HG02763 (cell line): ENCODE measurements at regions not wholly inside any gene's neighbourhood (a gene's known extent, or its start where the extent isn't known, plus 50 kb on each side); places are given as distances from the start of the nearest gene placed in this dataset.

Source experiments
- ATAC-seq: cut with Tn5 transposase; IDR thresholded peaks from one replicate; pipeline ENCODE4 v1.9.1; 2021; ENCODE audit warnings: mild to moderate bottlenecking, moderate library complexity; ENCODE audit not compliant: unreplicated experiment

GRCh38 chrX:96311366-96311765 is 373.3 kb upstream of the DIAPH2 start:
- ATAC-seq, result no peak

GRCh38 chrX:96314985-96315384 is 369.7 kb upstream of the DIAPH2 start:
- ATAC-seq, result no peak

- ATAC-seq, result no peak
These were observed 322.8 kb upstream of the DIAPH2 start for GRCh38 chrX:96361844-96362243.

- no peak for ATAC-seq
These were observed 312.2 kb upstream of the DIAPH2 start for GRCh38 chrX:96372313-96373046.

GRCh38 chrX:96373047-96373355 is 311.6 kb upstream of the DIAPH2 start:
- ATAC-seq, result no peak

- no peak for ATAC-seq
These were observed 308.4 kb upstream of the DIAPH2 start for GRCh38 chrX:96376266-96376665.

GRCh38 chrX:96379951-96380350 is 304.7 kb upstream of the DIAPH2 start:
- no peak for ATAC-seq

DNA sequence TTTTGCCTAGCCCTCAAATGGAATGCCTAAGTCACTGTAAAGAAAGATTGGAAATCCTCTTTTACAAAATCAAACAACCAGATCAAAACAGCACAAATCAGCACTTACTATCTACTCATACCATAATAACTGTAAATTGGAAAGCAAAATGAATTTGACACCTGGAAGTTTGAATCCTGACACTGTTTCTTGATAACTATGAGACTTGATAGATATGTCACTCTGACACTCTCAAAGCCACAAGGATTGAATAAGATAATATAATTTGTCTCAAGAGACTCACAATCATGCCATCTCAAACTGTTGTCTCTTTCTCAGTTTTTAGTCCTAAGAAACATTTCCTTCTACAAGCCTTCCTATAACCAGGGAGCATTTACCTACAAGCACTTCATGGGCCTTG is 302.6 kb upstream of the DIAPH2 start:
- no peak for ATAC-seq

DNA sequence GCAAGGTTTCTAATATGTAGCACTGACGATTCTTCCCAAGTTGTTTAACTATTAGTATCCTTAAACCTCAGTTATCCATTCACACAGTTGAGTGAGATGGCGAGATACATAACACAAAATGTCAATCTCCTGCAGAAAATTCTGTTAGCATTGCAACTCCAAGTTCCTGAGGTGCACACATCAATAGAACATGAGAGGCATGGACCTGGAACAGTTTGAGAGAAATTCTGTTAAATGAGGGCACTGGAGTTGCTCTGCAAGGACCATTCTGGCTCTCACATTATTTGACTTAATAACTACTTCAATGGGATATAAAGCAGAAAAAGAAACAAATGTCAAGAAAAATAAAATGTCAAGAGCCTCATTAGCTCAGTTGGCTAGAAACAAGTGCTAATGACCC is 301.2 kb upstream of the DIAPH2 start:
- ATAC-seq, result no peak

GRCh38 chrX:96386325-96386724 is 298.3 kb upstream of the DIAPH2 start:
- ATAC-seq, result no peak

DNA sequence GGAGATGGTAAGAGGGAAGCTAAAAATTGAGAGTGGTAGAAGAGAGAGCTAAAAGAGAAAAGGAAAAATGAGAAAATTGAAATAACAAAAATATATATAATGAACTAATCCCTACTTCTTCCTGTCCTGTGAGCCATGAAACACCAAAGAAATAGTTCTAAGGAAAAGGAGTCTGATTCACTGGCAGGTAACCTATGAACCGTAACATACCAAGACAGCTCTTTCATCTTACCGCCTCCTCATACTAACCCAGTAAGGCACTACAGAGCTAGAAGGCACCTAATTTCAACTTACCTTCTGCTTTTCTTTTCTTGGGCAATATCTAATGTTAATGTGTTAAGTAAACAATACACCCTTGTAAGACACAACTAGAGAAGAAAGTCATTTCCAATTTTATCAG is 297.7 kb upstream of the DIAPH2 start:
- ATAC-seq, result no peak

GRCh38 chrX:96387801-96388200 is 296.8 kb upstream of the DIAPH2 start:
- ATAC-seq, result no peak

DNA sequence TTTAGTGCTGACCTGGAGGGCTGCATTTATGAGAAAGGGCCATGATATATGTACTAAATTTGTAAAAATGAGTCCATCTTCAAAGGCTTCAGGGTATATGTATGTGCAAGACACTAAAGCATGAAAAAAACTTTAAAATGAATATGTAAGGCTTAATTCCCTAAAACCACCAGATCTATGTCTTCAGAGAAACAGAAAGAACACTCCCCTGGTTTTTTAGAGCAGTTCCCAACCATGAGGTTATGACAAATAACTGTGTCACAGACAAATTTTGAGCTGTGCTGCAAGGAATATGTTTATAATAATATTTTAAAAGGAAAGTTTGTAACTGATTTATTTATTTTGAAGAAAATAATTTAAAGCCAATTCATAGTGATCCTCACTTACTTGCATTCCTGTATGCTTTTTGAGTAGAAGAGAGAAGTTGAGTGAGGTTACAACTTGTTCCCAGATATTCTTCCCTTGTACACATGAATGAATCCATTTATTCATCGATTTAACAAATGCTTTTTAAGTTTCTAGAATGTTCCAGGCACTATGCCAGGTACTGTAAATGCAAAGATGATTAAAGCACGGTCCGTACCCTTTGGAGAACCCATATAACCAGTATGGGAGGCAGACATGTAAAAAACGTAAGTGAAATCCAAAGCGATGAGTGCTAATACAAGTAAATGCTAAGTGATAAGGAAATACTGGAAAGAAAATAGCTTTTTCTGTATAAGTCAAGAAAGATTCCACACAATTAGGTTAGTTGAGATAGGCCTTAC is 295.2 kb upstream of the DIAPH2 start:
- no peak for ATAC-seq

DNA sequence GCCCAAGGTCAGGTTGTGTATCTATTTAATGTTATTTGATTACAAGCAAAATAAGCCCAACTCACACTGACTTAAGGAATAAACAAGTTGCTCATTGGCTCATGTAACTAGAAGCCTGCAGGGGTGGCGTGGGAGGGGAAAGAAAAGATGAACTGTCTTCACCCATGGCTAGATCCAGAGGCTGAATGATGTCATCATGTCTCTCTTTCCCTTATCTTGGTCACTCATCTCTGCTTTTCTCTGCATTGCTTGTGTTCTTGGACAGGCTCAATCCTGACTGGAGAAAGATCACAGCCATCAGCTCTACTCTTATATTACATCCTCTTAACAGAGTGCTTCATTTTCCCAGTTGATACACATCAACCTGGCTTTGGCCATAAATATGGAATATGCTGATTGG is 290.0 kb upstream of the DIAPH2 start:
- no peak for ATAC-seq

DNA sequence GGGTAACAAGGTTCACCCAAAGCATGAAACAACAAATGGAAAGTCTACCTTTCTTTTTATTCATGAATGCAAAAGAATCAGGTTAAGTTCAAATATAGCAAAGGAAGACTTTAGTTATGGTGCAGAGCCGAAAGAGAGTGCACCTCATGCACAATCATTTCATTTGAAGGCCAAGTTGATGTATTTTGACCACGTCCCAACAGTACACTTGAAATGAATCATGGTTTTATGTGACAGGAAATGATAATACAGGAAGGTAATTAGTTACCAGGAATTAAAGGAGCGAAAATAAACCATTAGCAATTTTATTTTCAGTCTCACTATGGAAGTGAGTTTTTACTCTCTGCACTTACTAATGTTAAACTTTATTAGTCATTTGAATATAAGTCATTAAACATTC is 281.2 kb upstream of the DIAPH2 start:
- ATAC-seq, result no peak

DNA sequence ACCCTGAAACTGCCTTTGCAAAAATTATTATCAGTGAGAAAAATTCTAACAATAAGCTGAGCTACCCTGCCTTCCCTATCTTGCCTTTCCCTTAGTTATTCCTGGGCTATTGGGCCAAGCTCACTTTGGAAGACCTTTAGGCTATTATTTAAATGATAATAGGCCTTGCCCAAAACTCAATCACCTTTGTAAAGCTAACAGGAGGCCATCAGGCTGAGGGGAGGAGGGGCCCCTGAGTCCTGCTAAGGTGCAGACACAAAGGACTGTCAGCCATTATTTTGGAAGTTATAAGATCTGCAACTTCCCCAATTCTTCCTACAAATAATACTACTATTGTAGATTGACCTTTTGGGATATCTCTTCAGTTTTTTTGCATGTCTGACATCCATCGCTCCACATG is 278.8 kb upstream of the DIAPH2 start:
- no peak for ATAC-seq

DNA sequence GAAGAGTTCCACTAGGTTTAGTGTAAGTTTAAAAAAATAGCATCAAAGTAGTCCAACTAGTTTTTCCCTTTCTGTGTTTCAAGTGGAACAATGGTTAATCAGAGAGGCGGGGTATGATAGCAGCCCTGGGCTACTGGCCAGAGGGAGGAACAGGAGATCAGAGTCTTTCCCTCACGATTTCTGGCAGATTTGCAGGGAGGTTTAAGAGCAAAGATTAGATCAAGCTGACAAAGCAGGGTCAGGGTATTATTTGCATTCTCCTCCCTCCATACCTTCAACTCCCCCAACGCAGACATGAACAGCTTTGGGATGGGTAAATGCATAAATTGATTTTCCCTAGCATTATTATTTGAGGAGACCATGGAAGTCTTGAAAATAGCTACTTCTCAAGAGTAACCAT is 277.6 kb upstream of the DIAPH2 start:
- no peak for ATAC-seq

GRCh38 chrX:96407501-96407900 is 277.1 kb upstream of the DIAPH2 start:
- ATAC-seq, result no peak

- no peak for ATAC-seq
These were observed 276.7 kb upstream of the DIAPH2 start for GRCh38 chrX:96407981-96408380.

DNA sequence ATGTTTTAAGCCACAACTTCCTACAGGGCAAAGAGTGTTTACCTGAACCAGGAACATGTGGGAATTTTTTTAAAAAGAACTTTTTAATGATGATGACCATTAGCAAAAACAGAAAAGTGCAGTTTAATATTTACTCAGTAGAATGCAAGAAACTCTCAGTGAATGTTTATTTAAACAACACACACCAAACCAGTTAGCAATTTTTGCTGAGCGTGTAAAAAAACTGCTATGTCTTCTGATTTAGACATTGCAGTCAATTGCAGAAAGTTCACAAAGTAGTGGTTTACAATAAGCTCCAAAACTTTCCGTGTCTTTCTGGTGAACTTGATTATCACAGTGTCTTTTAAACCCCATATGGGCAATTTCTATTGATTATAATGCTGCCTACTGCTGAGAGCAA is 273.7 kb upstream of the DIAPH2 start:
- no peak for ATAC-seq

GRCh38 chrX:96417695-96418094 is 266.9 kb upstream of the DIAPH2 start:
- ATAC-seq, result no peak

DNA sequence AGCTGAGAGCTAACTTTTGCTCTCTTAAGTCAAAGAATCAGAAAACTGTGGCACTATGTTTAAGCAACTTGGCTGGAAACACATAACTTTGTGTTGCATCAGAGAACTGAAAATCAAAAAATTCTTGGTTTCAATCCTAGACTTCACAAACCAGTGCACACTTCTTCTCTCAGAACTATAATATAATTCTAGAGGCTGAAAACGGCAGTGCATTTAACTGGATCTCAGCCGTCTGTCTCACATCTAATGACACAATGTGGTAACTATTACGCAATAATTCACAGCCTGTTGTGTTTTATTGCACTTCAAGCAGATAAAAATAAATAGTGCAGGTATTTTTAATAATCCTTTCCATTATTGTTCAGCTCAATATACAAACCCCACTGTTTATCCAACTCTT is 260.6 kb upstream of the DIAPH2 start:
- ATAC-seq, result no peak

- ATAC-seq, result no peak
These were observed 259.4 kb upstream of the DIAPH2 start for GRCh38 chrX:96425200-96425599.
